GM12874 (cell line): ENCODE measurements at regions not wholly inside any gene's neighbourhood (a gene's known extent, or its start where the extent isn't known, plus 50 kb on each side); places are given as distances from the start of the nearest gene placed in this dataset.

ENCODE experiments used
- TF ChIP-seq, protein P1 (sequence below): IDR thresholded peaks from 2 replicates; pipeline ENCODE4 v1.5.1; 2011; ENCODE audit warnings: low read depth, mild to moderate bottlenecking, control low read depth, low read length, moderate library complexity; ENCODE audit not compliant: insufficient read depth

DNA sequence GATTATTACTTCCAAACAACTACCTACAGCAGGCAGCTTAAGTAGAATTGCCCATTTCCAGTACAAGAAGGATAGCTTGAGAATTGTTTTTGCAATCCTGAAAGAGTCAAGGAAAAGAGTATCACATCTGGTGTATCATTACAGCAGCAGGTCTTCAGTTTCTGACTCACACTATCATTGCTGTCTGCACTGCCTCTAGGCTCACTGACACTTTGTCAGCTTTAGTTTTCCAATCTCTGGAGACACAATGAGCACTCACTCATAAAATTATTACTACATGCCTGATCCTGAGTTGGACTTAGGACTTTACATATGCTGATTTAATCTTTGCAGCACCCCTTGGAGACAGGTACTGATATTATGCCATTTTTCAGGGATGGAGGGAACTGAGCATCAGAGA is 244.6 kb upstream of the BOD1L1 start:
- TF ChIP-seq, protein P1, sequence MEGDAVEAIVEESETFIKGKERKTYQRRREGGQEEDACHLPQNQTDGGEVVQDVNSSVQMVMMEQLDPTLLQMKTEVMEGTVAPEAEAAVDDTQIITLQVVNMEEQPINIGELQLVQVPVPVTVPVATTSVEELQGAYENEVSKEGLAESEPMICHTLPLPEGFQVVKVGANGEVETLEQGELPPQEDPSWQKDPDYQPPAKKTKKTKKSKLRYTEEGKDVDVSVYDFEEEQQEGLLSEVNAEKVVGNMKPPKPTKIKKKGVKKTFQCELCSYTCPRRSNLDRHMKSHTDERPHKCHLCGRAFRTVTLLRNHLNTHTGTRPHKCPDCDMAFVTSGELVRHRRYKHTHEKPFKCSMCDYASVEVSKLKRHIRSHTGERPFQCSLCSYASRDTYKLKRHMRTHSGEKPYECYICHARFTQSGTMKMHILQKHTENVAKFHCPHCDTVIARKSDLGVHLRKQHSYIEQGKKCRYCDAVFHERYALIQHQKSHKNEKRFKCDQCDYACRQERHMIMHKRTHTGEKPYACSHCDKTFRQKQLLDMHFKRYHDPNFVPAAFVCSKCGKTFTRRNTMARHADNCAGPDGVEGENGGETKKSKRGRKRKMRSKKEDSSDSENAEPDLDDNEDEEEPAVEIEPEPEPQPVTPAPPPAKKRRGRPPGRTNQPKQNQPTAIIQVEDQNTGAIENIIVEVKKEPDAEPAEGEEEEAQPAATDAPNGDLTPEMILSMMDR = no peak

DNA sequence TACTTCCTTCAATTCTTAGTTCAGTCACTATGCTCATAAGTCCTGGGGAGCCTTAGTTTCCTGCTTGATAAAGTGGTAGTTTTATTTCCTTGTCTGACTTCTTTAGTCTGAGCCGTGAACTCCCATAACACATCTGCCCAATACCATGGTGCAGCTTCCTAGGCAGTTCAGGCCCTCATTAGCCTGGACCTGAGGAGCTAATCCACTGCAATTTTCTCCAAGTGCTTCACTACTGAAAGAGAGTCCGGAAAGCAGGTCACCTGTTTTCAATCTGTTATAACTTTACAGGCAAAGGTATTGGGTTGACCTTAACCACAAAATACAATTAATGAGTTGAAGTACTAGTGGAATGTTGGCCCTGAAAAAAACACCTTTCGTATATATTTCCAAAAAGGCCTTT is 245.4 kb upstream of the BOD1L1 start:
- TF ChIP-seq, protein P1 = no peak

DNA sequence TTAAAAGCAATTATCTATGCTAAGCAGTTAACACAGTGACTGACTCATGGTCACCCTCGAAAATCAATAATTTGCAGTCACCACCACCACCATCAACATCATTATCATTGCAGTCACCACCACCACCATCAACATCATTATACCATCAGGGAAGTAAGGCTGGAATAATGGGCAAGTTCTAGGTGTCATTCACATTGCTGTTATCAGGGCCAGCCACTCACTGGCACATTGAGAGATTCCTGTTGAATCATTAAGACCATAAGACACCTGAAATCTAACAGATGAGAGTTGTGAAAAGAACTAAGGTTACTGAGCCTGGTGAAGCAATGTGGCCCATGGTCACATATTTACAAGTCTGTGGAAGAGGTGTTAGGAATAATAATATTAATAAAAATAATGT is 247.7 kb upstream of the BOD1L1 start:
- TF ChIP-seq, protein P1 = no peak

DNA sequence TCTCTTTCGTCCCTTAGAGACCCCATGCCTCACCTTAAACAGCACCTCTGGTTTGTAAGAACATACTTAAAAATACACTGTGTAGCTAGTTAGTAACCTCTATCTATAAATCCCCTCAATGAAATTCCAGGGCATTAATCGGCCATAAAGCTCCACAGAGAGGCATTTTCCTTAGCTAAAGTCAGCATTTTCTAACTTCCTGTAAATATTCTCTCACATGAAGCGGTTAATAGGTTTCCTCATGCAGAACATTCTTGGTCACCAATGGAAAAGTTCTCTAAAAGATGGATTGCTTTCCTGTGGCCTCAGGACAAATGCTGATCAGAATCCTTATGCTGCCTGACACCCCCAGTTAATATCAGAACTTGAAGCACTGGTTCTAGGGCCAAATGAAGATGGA is 248.6 kb upstream of the BOD1L1 start:
- TF ChIP-seq, protein P1 = no peak

DNA sequence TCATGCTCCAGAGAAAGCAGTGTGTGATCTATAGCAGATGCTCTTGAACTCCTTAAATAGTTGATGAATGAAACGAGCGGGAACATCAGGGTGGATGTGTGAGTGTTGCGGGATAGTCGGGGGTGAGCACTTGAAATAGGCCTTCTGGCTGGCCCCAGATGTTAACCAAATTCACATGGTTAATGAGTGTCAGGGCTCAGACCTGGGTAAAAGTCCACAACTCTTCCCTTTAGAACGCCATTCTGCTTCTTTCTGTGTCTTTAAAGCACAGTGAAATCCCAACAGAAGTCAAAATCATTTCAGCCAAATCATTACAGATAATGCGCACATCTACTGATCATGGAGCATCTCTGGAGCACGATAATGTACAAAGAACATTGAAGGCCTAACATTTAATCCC is 249.4 kb upstream of the BOD1L1 start:
- TF ChIP-seq, protein P1 = no peak

DNA sequence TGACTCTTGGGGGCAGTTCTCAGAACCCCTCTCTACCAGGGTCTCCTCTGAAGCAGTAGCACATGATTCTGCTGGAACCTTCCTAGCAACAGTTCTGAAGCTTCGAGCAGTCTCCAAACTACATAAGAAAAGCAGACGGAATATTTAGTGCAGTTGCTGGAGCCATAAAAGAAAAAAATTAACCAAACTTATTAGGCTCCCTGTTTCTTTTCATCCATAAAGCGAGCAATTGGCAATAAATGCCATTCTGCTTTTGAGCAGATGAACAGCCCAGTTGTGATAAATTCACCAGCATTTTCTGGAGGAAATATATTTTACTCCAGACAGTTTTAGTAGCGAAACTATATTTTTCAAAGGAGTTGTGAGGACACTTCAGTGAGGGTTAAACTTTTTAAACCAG is 250.1 kb upstream of the BOD1L1 start:
- TF ChIP-seq, protein P1 = no peak

DNA sequence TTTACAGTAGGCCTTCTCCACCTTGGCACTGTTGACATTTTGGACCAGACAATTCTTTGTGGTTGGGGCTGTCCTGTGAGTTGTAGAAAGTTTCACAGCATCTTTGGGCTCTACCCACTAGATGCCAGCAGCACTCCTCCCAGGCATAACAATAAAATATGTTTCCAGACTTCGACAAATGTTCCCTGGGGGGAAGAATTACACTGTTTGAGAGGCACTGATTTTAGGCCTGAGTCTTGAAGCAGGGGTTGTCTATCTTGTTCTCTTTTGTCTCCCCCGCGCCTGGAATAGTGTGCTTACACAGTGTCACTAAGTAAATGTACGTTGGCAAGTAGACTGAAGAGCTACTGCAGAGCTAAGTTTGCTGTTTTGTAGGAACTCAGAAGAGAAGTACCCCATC is 254.4 kb upstream of the BOD1L1 start:
- TF ChIP-seq, protein P1 = no peak

DNA sequence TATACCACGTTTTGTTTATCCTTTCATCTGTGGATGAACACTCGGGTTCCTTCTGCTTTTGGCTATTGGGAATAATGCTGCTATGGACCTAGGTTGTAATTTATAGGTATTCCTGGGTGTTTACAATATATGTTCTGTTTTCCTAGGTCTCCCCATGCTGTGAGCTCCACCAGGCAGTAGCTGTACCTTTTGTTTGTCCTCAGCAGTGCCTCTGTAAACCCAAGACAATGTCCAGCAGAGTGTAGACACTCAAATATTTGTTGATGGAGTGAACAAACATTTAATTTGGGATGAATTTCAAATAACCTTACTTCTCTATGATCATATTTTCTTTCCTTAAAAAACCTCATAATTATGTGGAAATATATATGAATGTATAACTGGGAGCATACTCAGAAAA is 259.5 kb upstream of the BOD1L1 start:
- TF ChIP-seq, protein P1 = no peak
